Caco-2 (cell line): ENCODE measurements at regions not wholly inside any gene's neighbourhood (a gene's known extent, or its start where the extent isn't known, plus 50 kb on each side); places are given as distances from the start of the nearest gene placed in this dataset.

Experiments used
- BruUV-seq: library from RNA; stranded (reverse); fragments of 400-500 nt; replicated peaks from 2 replicates; lab custom pipeline; 2021; lab: Mats Ljungman, UMichigan
- CTCF ChIA-PET: fragments of 300-600 bp; sonication (Branson Sonifier 250); formaldehyde crosslinking; loops from one replicate; lab custom pipeline; 2022; ENCODE audit warnings: antibody characterized with exemption; lab: Charles Lee
- POLR2A ChIA-PET: fragments of 300-600 bp; sonication (Branson Sonifier 250); formaldehyde crosslinking; loops from one replicate; lab custom pipeline; 2022; ENCODE audit warnings: antibody characterized with exemption; lab: Charles Lee
- DNase-seq, 2 experiments: peaks; one replicate each; pipeline versions ENCODE4 v3.0.0 to v3.0.0-alpha.2; 2020 to 2022
- H3K27me3 ChIP-seq: replicated peaks from 2 replicates; pipeline ENCODE4 v1.6.0; 2011; ENCODE audit warnings: low read length; ENCODE audit not compliant: control insufficient read depth, insufficient read depth
- H3K36me3 ChIP-seq: 2 replicates; pipeline ENCODE4 v1.5.1; 2011; ENCODE audit warnings: low read length; ENCODE audit not compliant: control insufficient read depth, insufficient read depth
- H3K4me1 ChIP-seq: fragments of 250-450 bp; sonication (Bioruptor Pico); 2 replicates; pipeline ENCODE4 v1.5.1; 2020; ENCODE audit warnings: mild to moderate bottlenecking
- H3K4me3 ChIP-seq: 2 replicates; pipeline ENCODE4 v1.5.1; 2011; ENCODE audit warnings: low read depth, mild to moderate bottlenecking, control low read depth, low read length
- H3K9me3 ChIP-seq: fragments of 250-450 bp; sonication (Bioruptor Pico); 2 replicates; pipeline ENCODE4 v1.5.1; 2020; ENCODE audit warnings: mild to moderate bottlenecking, moderate library complexity
- H3K27ac Mint-ChIP-seq: one replicate; pipeline ENCODE4 v1.8.0; 2022; ENCODE audit warnings: mixed read lengths; ENCODE audit not compliant: unreplicated experiment
- H3K27me3 Mint-ChIP-seq: one replicate; pipeline ENCODE4 v1.8.0; 2022; ENCODE audit warnings: mixed read lengths; ENCODE audit not compliant: insufficient read depth, unreplicated experiment
- H3K36me3 Mint-ChIP-seq: one replicate; pipeline ENCODE4 v1.8.0; 2022; ENCODE audit warnings: mild to moderate bottlenecking, mixed read lengths; ENCODE audit not compliant: insufficient read depth, unreplicated experiment
- H3K4me1 Mint-ChIP-seq: one replicate; pipeline ENCODE4 v1.8.0; 2022; ENCODE audit warnings: low read depth, mixed read lengths; ENCODE audit not compliant: unreplicated experiment
- H3K4me3 Mint-ChIP-seq: one replicate; pipeline ENCODE4 v1.8.0; 2022; ENCODE audit warnings: mild to moderate bottlenecking, moderate library complexity, mixed read lengths; ENCODE audit not compliant: unreplicated experiment
- H3K9me3 Mint-ChIP-seq: one replicate; pipeline ENCODE4 v1.8.0; 2022; ENCODE audit warnings: mixed read lengths; ENCODE audit not compliant: unreplicated experiment
- intact Hi-C: fragments of 100-400 bp; cut with micrococcal nuclease; formaldehyde crosslinking; loops from one replicate; pipeline ENCODE4 v1.10.0; 2022; ENCODE audit not compliant: unreplicated experiment
- TF ChIP-seq, protein P1 (sequence below), 2 experiments: fragments of 200-600 bp in 1 of 2; IDR thresholded peaks; 1 replicate in 1 of 2; 2 replicates in 1 of 2; pipeline versions ENCODE4 v1.5.1 to v1.8.0; 2011 to 2022; ENCODE audit warnings: antibody characterized with exemption in 1 of 2, control low read depth in 1 of 2, inconsistent platforms in 1 of 2, low read depth in 1 of 2, low read length in 1 of 2, mild to moderate bottlenecking in 1 of 2, moderate library complexity in 1 of 2; ENCODE audit not compliant: insufficient read depth in 1 of 2, severe bottlenecking in 1 of 2, unreplicated experiment in 1 of 2

GRCh38 chr9:26158631-26159150 lies 480.4 kb upstream of the TUSC1 start:
- no peaks in the 10 kb centered on the region for H3K9me3 ChIP-seq
- H3K36me3 ChIP-seq: no peaks in the 10 kb centered on the region
- H3K4me3 Mint-ChIP-seq: no peak overlapping the region
- no peaks in the 10 kb centered on the region for H3K9me3 Mint-ChIP-seq
- no peaks in the 10 kb centered on the region for H3K4me1 ChIP-seq
- BruUV-seq: no TSS peak
- no peaks in the 10 kb centered on the region for H3K36me3 Mint-ChIP-seq
- no peaks in the 10 kb centered on the region for H3K4me1 Mint-ChIP-seq
- ChIA-PET CTCF (no interaction called here), POLR2A (no interaction called here)
- H3K27ac Mint-ChIP-seq: no peak overlapping the region
- H3K27me3 Mint-ChIP-seq: no peaks in the 10 kb centered on the region
- TF ChIP-seq, protein P1, sequence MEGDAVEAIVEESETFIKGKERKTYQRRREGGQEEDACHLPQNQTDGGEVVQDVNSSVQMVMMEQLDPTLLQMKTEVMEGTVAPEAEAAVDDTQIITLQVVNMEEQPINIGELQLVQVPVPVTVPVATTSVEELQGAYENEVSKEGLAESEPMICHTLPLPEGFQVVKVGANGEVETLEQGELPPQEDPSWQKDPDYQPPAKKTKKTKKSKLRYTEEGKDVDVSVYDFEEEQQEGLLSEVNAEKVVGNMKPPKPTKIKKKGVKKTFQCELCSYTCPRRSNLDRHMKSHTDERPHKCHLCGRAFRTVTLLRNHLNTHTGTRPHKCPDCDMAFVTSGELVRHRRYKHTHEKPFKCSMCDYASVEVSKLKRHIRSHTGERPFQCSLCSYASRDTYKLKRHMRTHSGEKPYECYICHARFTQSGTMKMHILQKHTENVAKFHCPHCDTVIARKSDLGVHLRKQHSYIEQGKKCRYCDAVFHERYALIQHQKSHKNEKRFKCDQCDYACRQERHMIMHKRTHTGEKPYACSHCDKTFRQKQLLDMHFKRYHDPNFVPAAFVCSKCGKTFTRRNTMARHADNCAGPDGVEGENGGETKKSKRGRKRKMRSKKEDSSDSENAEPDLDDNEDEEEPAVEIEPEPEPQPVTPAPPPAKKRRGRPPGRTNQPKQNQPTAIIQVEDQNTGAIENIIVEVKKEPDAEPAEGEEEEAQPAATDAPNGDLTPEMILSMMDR (IDR thresholded peaks at IDR 0.05; ENCODE audit: insufficient read depth in 1 of 2, low read depth in 1 of 2, low read length in 1 of 2, severe bottlenecking in 1 of 2, unreplicated experiment in 1 of 2): no peak
- DNase-seq: no peak
- no peaks in the 10 kb centered on the region for H3K27me3 ChIP-seq
- intact Hi-C loops: no loop called here
- no peak overlapping the region for H3K4me3 ChIP-seq

GRCh38 chr9:26157411-26157810 lies 479.2 kb upstream of the TUSC1 start:
- H3K27me3 Mint-ChIP-seq: no peaks in the 10 kb centered on the region
- H3K36me3 Mint-ChIP-seq: no peaks in the 10 kb centered on the region
- H3K9me3 Mint-ChIP-seq: no peaks in the 10 kb centered on the region
- H3K27me3 ChIP-seq: no peaks in the 10 kb centered on the region
- no peak overlapping the region for H3K27ac Mint-ChIP-seq
- POLR2A ChIA-PET: no interaction called here
- H3K4me3 Mint-ChIP-seq: no peak overlapping the region
- intact Hi-C loops: no loop called here
- no TSS peak for BruUV-seq
- H3K4me1 Mint-ChIP-seq: no peaks in the 10 kb centered on the region
- CTCF ChIA-PET: no interaction called here
- TF ChIP-seq, protein P1 (IDR thresholded peaks at IDR 0.05; ENCODE audit: insufficient read depth in 1 of 2, low read depth in 1 of 2, low read length in 1 of 2, severe bottlenecking in 1 of 2, unreplicated experiment in 1 of 2): no peak
- H3K9me3 ChIP-seq: no peaks in the 10 kb centered on the region
- no peaks in the 10 kb centered on the region for H3K4me1 ChIP-seq
- no peak overlapping the region for H3K4me3 ChIP-seq
- DNase-seq: no peak
- H3K36me3 ChIP-seq: no peaks in the 10 kb centered on the region

DNA sequence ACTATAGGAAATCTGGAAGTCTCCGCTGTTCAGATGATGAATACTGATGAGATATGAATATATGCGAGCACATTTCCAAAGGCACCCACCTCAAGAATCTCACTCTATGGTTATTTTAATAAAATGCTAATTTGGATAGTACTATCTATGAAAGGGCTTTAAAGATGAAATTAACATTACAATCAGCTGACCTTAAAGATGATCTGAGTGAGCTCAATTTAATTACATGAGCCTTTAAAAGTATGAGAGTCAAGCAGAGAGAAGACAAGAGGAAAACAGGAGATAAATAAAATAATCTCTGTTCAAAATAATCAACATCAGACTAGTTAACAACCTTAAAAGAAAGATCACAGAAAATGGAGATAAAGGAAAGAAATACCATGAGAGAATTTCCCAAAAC lies 474.1 kb upstream of the TUSC1 start:
- Histone ChIP-seq H3K4me3 (no peak overlapping the region), H3K36me3 (no peaks in the 10 kb centered on the region), H3K27me3 (no peaks in the 10 kb centered on the region), H3K9me3 (no peaks in the 10 kb centered on the region), H3K4me1 (no peaks in the 10 kb centered on the region)
- no peak overlapping the region for H3K4me3 Mint-ChIP-seq
- intact Hi-C loops: no loop called here
- H3K4me1 Mint-ChIP-seq: no peaks in the 10 kb centered on the region
- ChIA-PET CTCF (no interaction called here), POLR2A (no interaction called here)
- TF ChIP-seq, protein P1 (IDR thresholded peaks at IDR 0.05; ENCODE audit: insufficient read depth in 1 of 2, low read depth in 1 of 2, low read length in 1 of 2, severe bottlenecking in 1 of 2, unreplicated experiment in 1 of 2): no peak
- BruUV-seq: no TSS peak
- H3K9me3 Mint-ChIP-seq: no peaks in the 10 kb centered on the region
- no peaks in the 10 kb centered on the region for H3K36me3 Mint-ChIP-seq
- no peak overlapping the region for H3K27ac Mint-ChIP-seq
- DNase-seq: no peak
- no peaks in the 10 kb centered on the region for H3K27me3 Mint-ChIP-seq
